ENCODE measurements at regions not wholly inside any gene's neighbourhood (a gene's known extent, or its start where the extent isn't known, plus 50 kb on each side); places are given as distances from the start of the nearest gene placed in this dataset.

GRCh38 chr12:20120403-20120725, 248.0 kb upstream of the PDE3A start:
- TF ChIP-seq POLR2A (IDR thresholded peaks at IDR 0.05; ENCODE audit: low read depth, low read length) (no peak), TAF1 (IDR thresholded peaks at IDR 0.05; ENCODE audit: low read depth, low read length) (no peak), POU2F2 (IDR thresholded peaks at IDR 0.05; ENCODE audit: low read depth, low read length) (no peak), PAX5 (IDR thresholded peaks at IDR 0.05; ENCODE audit: insufficient read depth, low read length, severe bottlenecking) (no peak), POLR2AphosphoS5 (IDR thresholded peaks at IDR 0.05; ENCODE audit: low read depth, low read length) (no peak), SPI1 (IDR thresholded peaks at IDR 0.05; ENCODE audit: low read depth, low read length) (no peak)

Measured in GM12891 (cell line).